GM18511 (cell line): ENCODE measurements at regions not wholly inside any gene's neighbourhood (a gene's known extent, or its start where the extent isn't known, plus 50 kb on each side); places are given as distances from the start of the nearest gene placed in this dataset.

Source experiments
- ATAC-seq: cut with Tn5 transposase; IDR thresholded peaks from one replicate; pipeline ENCODE4 v1.9.1; 2021; ENCODE audit warnings: mild to moderate bottlenecking, moderate library complexity; ENCODE audit not compliant: unreplicated experiment

DNA sequence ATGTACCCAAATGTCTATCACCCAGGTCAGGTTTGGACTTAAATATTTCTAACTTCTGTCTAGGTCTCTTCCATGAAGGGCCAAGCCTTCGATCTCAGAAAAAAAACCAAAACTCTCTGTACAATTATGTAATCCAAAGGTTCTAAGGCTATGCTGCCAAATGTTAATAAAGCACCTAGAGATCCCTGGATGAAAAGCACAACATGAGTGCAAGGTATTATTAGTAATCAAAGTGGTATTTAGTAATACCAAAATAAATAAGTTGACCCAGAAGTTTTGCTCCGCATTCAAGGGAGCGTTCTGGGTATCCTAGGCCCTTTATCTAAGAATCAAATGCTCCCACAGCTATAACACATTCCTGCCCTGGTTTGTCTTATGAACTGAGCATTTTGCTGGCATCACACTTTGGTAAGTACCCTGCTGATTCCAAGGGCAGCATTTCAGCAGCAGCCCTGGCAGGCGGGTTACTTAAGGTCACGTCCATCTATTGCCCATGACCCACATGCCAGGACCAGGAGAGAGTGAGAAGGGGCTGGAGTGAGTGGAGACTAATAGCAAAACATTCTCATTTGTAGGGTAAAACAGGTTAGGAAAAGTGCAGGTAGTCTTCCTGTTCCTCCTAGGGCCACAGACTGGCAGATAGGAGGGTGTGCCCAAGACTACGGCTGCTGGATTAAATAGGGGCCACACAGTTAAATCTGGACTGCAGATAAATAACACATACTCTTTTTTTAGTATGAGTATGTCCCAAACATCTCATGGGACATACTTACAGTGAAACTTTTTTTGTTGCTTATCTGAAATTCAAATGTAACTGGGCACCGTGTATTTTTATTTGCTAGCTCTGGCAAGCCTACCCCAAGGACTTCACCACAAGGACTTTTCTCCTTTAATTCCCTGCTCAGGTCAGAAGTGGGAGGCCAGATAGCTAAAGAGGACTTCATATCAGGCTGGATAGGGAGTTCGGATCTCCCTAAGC lies 76.0 kb upstream of the SNRK start:
- no peak for ATAC-seq

- ATAC-seq = no peak
Observed at GRCh38 chr3:43207628-43208085, 78.7 kb upstream of the SNRK start.

- ATAC-seq = no peak
Observed at GRCh38 chr3:43206632-43207031, 79.7 kb upstream of the SNRK start.

GRCh38 chr3:43206105-43206504 lies 80.2 kb upstream of the SNRK start:
- ATAC-seq = no peak

- no peak for ATAC-seq
Observed at GRCh38 chr3:43203022-43203421, 83.3 kb upstream of the SNRK start.

- ATAC-seq = no peak
Observed at GRCh38 chr3:43201581-43201980, 84.8 kb upstream of the SNRK start.

- ATAC-seq = no peak
Observed at GRCh38 chr3:43199645-43200306, 86.6 kb upstream of the SNRK start.

DNA sequence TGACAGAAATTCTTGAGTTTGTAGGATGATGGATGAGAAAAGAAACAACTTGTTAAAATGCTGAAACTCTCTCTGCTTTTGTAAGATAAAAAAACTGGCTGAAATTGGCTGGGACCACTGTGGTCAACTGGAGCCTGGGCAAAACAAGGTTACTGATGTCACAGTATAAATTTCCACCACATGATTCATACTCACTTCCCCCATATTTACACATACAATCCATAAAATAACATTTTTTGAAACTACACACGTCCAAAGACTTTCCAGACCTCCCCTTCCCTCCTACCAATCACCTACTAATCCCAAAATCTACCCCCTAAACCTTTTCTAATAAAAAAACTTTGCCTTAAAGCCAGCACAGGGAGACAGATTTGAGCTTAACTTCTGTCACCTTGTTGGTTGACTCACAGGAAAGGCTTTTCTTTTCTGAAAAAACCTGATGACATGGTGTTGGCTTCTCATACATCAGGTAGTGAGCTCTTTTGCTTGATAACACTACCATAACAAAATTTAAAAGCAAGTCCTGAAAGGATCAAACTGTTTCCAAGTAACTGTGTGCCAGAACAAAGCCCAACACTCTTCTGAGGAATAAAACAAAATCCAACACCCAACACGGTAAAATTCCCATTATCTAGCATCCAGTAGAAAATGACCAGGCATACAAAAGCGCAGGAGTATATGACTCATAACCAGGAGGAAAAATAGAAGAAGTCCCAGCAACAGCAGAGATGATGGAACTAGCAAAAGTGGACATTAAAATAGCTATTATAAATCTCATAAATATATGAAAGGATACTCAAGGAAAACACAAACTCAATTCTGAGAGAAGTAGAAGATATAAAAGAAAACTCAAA lies 87.3 kb upstream of the SNRK start:
- ATAC-seq = no peak

DNA sequence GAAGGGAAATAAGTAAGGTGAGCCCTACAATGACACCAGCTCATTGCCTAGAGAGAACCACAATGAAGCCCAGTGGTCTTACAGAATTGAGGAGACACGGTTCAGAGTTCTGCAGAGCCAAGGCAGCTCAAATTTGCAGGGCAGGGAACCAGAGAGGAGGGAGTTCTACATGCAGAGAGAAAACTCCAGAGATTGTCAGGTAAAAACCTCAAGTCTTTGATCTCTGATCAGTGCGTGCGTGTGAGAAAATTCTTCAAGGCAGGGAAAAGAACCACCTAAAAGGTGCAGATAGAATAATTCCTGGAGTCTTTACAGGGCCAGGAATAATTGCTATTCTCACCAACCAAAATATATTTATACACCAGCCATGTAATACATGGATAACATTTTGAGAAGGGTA lies 88.0 kb upstream of the SNRK start:
- no peak for ATAC-seq

GRCh38 chr3:43197181-43197580 lies 89.2 kb upstream of the SNRK start:
- ATAC-seq = no peak

GRCh38 chr3:43196721-43197120 lies 89.6 kb upstream of the SNRK start:
- ATAC-seq = no peak

GRCh38 chr3:43195115-43195498 lies 89.2 kb upstream of the POMGNT2 start:
- ATAC-seq = no peak

DNA sequence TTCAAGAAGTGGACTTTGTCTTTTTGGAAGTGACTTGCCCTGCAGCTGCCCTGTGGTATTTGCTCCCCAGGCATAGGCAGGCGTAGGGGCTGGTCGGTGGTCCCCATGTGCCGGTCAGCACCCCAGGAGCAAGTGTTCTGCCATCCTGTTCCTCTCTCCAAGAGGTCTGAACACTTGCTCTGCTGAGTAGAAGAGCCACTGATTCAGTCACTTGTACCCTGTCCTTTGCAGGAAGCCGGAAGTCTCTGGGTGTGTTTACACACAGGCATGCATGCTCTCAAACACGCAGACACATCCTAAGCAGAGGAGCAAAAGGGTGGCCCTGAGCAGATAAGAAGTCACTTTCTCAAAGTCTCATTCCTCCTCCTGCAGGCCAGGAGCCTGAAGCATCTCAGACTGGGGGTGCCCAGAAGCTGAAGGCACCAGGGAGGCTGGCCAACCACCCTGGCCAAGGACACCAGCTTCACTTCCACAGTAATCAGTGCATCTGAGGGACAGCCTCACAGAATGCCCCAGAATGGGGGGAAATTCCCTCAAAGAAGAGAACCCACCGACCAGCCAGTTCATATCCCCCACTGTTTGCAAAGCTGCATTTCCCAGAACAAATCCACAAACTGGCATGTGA lies 88.7 kb upstream of the POMGNT2 start:
- no peak for ATAC-seq

DNA sequence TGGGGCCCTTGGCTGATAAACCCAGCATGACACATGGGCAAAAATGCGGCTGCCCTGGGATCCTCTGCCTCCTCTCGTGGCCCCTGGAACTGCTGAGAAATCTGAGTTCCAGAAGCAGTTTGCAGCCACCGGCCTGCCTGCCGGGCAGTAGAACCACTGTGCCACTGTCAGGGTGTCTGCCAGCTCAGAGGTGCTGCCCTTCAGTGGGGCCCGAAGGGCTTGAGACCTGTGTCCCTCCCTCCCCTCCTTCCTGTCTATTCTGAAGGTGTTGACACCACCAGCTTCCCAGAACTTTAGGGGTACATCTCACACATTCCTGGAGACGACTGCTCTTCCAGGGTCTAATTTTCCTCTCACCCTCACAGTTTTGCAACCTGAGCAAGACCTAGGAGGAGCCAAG lies 88.2 kb upstream of the POMGNT2 start:
- no peak for ATAC-seq

GRCh38 chr3:43192028-43192427 lies 86.1 kb upstream of the POMGNT2 start:
- ATAC-seq = no peak

DNA sequence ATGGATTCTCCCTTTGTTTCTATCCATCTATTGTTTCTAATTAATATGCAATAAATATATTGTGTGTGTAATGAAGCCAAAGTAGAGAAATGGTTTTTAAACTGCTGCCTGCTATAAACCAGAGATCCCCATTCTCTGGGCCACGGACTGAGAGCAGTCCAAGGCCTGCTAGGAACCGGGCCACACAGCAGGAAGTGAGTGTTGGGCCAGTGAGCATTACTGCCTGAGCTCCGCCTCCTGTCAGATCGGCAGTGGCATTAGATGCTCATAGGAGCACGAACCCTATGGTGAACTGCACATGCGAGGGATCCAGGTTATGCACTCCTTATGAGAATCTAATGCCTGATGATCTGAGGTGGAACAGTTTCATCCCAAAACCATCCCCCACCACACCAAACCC lies 85.2 kb upstream of the POMGNT2 start:
- ATAC-seq = no peak

GRCh38 chr3:43190670-43191069 lies 84.8 kb upstream of the POMGNT2 start:
- ATAC-seq = no peak

GRCh38 chr3:43187836-43188479 lies 82.1 kb upstream of the POMGNT2 start:
- no peak for ATAC-seq

DNA sequence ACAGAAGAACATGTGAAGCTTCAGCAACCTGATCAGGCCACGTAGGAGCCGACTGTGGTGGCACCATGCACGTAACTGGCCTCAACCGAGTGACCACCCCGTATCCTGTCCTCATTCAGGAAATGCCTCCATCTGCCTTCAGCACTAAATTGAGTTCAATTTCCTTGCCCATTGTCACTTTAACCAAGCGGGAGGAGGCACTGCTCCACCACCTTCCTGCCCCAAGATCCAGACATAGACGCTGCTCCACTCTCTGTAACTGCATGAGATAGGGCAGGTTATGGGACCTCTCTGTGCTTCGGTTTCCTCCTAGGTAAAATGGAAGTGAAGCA lies 80.1 kb upstream of the POMGNT2 start:
- ATAC-seq = no peak

DNA sequence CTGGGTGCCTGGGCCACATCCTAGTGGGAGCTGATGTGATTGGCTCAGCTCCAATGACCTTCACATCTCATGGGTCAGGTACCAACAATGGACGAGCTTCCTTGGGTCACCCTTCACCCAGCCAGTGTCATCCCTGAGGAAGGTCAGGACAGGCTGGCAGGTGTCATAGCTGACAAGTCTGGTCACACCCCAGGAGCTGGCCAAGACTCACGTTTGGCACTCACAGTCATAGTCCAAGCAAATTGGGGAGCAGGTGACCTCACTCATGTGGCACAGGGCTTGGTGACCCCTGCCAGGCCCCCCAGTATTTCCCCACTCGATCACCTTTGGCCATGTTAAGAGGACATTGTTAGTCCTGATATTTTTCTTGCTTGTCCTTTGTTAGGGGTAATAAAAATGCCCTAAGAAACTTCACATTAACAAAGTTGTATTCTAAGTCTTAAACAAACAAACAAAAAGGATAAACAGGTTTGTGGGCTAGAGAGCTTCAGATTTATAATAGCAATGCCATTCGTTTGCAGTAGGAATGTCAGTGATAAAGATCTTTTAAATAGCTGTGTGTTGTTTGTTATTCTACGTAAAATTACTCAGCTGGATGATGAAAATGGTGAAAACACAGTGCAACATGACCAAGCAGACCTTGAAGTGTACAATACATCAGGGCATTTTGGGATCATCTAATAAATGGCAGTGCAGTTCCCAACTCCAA lies 79.5 kb upstream of the POMGNT2 start:
- ATAC-seq = no peak
